GM12878 (cell line): ENCODE measurements at regions not wholly inside any gene's neighbourhood (a gene's known extent, or its start where the extent isn't known, plus 50 kb on each side); places are given as distances from the start of the nearest gene placed in this dataset.

Source experiments
- ATAC-seq: fragments of 200-7000 bp; cut with Tn5 transposase; 3 replicates; pipeline ENCODE4 v1.9.1; 2020; ENCODE audit warnings: mild to moderate bottlenecking, moderate library complexity
- BruUV-seq: library from RNA; stranded (reverse); fragments of 400-500 nt; replicated peaks from 2 replicates; lab custom pipeline; 2021; lab: Mats Ljungman, UMichigan
- CTCF ChIA-PET: fragments of 300-600 bp; sonication (Branson Sonifier 250); formaldehyde crosslinking; extraction: SDS; loops from one replicate; lab custom pipeline; 2021; ENCODE audit warnings: inconsistent platforms; lab: Yijun Ruan, JAX
- POLR2A ChIA-PET: fragments of 350-600 bp; formaldehyde crosslinking; extraction: SDS; loops from one replicate; lab custom pipeline; 2021; ENCODE audit warnings: inconsistent platforms; lab: Charles Lee
- RAD21 ChIA-PET: fragments of 300-600 bp; sonication (Branson Sonifier 250); formaldehyde crosslinking; loops from one replicate; lab custom pipeline; 2023; ENCODE audit warnings: antibody characterized with exemption; ENCODE audit not compliant: unreplicated experiment; lab: Charles Lee
- SMC1A ChIA-PET: fragments of 300-600 bp; sonication (Branson Sonifier 250); formaldehyde crosslinking; loops from one replicate; lab custom pipeline; 2023; ENCODE audit not compliant: unreplicated experiment, uncharacterized antibody; lab: Charles Lee
- DNase-seq: peaks from one replicate; pipeline ENCODE4 v3.0.0-alpha.2; 2011; ENCODE audit warnings: low read depth, low spot score
- FAIRE-seq: peaks from 3 replicates; lab custom pipeline; 2011; peaks lifted over from hg19 to GRCh38; lab: Jason Lieb, UNC
- H2AFZ ChIP-seq: 2 replicates; pipeline ENCODE4 v1.6.0; 2011; ENCODE audit warnings: low read depth, low read length, control low read depth; ENCODE audit not compliant: control insufficient read depth
- H3K27ac ChIP-seq: 2 replicates; pipeline ENCODE4 v1.5.1; 2011; ENCODE audit warnings: control low read depth; ENCODE audit not compliant: control insufficient read depth, insufficient read depth
- H3K27me3 ChIP-seq, 2 experiments: replicated peaks in 1 of 2; 2 replicates each; pipeline versions ENCODE4 v1.6.0 to v1.6.1; 2011; ENCODE audit warnings: low read length in 1 of 2; ENCODE audit not compliant: control insufficient read depth in 2 of 2, insufficient read depth in 2 of 2
- H3K36me3 ChIP-seq, 2 experiments: 2 replicates each; pipeline ENCODE4 v1.5.1; 2011; ENCODE audit warnings: low read length in 1 of 2; ENCODE audit not compliant: control insufficient read depth in 2 of 2, insufficient read depth in 2 of 2
- H3K4me1 ChIP-seq: 2 replicates; pipeline ENCODE4 v1.6.1; 2011; ENCODE audit warnings: mild to moderate bottlenecking, low read length, moderate library complexity, mixed read lengths; ENCODE audit not compliant: control insufficient read depth, insufficient read depth
- H3K4me2 ChIP-seq: 2 replicates; pipeline ENCODE4 v1.6.0; 2011; ENCODE audit warnings: control low read depth; ENCODE audit not compliant: control insufficient read depth, insufficient read depth
- H3K4me3 ChIP-seq: fragments of 200-600 bp; sonication (generic); 2 replicates; pipeline ENCODE4 v1.5.1; 2016
- H3K79me2 ChIP-seq: 2 replicates; pipeline ENCODE4 v1.6.0; 2011; ENCODE audit warnings: low read length; ENCODE audit not compliant: control insufficient read depth, insufficient read depth
- H3K9ac ChIP-seq: 2 replicates; pipeline ENCODE4 v1.8.0; 2011; ENCODE audit warnings: low read length, control low read depth, mixed read lengths; ENCODE audit not compliant: control insufficient read depth, insufficient read depth
- H3K9me3 ChIP-seq: replicated peaks from 3 replicates; pipeline ENCODE4 v1.5.1; 2011; ENCODE audit warnings: mild to moderate bottlenecking, low read length; ENCODE audit not compliant: control insufficient read depth, insufficient read depth
- H4K20me1 ChIP-seq: 2 replicates; pipeline ENCODE4 v1.6.0; 2011; ENCODE audit not compliant: control insufficient read depth, insufficient read depth
- ASH2L ChIP-seq: fragments of 300-600, 200-600 bp; sonication (generic); IDR thresholded peaks from 2 replicates; pipeline ENCODE4 v1.6.1; 2017; ENCODE audit warnings: low read depth, mild to moderate bottlenecking, borderline replicate concordance
- ATF7 ChIP-seq: fragments of 450-650 bp; IDR thresholded peaks from 2 replicates; pipeline ENCODE4 v1.6.1; 2016; ENCODE audit warnings: low read depth, mild to moderate bottlenecking
- BCL3 ChIP-seq: IDR thresholded peaks from 2 replicates; pipeline ENCODE4 v1.6.1; 2011; ENCODE audit warnings: borderline replicate concordance, low read depth, mild to moderate bottlenecking, moderate library complexity, low read length; ENCODE audit not compliant: insufficient read depth, poor library complexity, severe bottlenecking
- BRCA1 ChIP-seq: IDR thresholded peaks from 2 replicates; pipeline ENCODE4 v1.6.1; 2011; ENCODE audit warnings: low read depth, low read length, improper control_type of control experiment
- ESRRA ChIP-seq: IDR thresholded peaks from 2 replicates; pipeline ENCODE4 v1.6.1; 2012; ENCODE audit warnings: mild to moderate bottlenecking, low read length, improper control_type of control experiment
- EZH2 ChIP-seq: IDR thresholded peaks from 2 replicates; pipeline ENCODE4 v1.6.1; 2012; ENCODE audit warnings: low read depth, mild to moderate bottlenecking, control low read depth, inconsistent platforms, low read length, borderline replicate concordance; ENCODE audit not compliant: control insufficient read depth
- JUNB ChIP-seq: IDR thresholded peaks from 2 replicates; pipeline ENCODE4 v1.6.1; 2016; ENCODE audit warnings: antibody characterized with exemption, mild to moderate bottlenecking
- JUND ChIP-seq: IDR thresholded peaks from 2 replicates; pipeline ENCODE4 v1.6.1; 2012; ENCODE audit warnings: low read depth, mild to moderate bottlenecking, low read length, improper control_type of control experiment, moderate library complexity
- MLLT1 ChIP-seq: fragments of 450-650 bp; IDR thresholded peaks from 2 replicates; pipeline ENCODE4 v1.6.1; 2016; ENCODE audit warnings: mild to moderate bottlenecking
- MYB ChIP-seq: fragments of 150-350 bp; IDR thresholded peaks from 2 replicates; pipeline ENCODE4 v1.6.1; 2014; ENCODE audit warnings: mild to moderate bottlenecking, low read depth, low read length, borderline replicate concordance
- PAX8 ChIP-seq: fragments of 450-650 bp; IDR thresholded peaks from 2 replicates; pipeline ENCODE4 v1.6.1; 2017; ENCODE audit warnings: mild to moderate bottlenecking, moderate library complexity
- SIX5 ChIP-seq: IDR thresholded peaks from 2 replicates; pipeline ENCODE4 v1.6.1; 2011; ENCODE audit warnings: mild to moderate bottlenecking, low read depth, low read length, moderate library complexity; ENCODE audit not compliant: severe bottlenecking
- SMAD5 ChIP-seq: IDR thresholded peaks from 2 replicates; pipeline ENCODE4 v1.6.1; 2016; ENCODE audit warnings: antibody characterized with exemption, low read depth
- TCF7 ChIP-seq: IDR thresholded peaks from 2 replicates; pipeline ENCODE4 v1.6.1; 2014; ENCODE audit warnings: antibody characterized with exemption, borderline replicate concordance
- WGBS: methylation state at CpG from one replicate; pipeline ENCODE4 v1.1.6; 2016; ENCODE audit warnings: low lambda C conversion rate; ENCODE audit not compliant: insufficient replicate concordance, insufficient coverage; ENCODE audit errors: missing lambda C conversion rate; 5-methylcytosine and 5-hydroxymethylcytosine counted together
- in situ Hi-C: fragments of 300-500 bp; cut with MboI; formaldehyde crosslinking; loops from 9 replicates; pipeline ENCODE4 v1.14.3; 2018; ENCODE audit warnings: mixed read lengths
- intact Hi-C: fragments of 100-400 bp; cut with micrococcal nuclease; formaldehyde crosslinking; loops from one replicate; pipeline ENCODE4 v1.14.2; 2022; ENCODE audit not compliant: unreplicated experiment
- TF ChIP-seq, protein P1 (sequence below): fragments of 450-650 bp; IDR thresholded peaks from 2 replicates; pipeline ENCODE4 v1.6.1; 2017; ENCODE audit warnings: mild to moderate bottlenecking, low read depth, inconsistent platforms; ENCODE audit not compliant: poor library complexity, severe bottlenecking
- TF ChIP-seq, protein P2 (sequence below): IDR thresholded peaks from 2 replicates; pipeline ENCODE4 v1.6.1; 2011; ENCODE audit warnings: low read depth, low read length, improper control_type of control experiment, borderline replicate concordance
- TF ChIP-seq, protein P3 (sequence below): fragments of 150-350 bp; IDR thresholded peaks from 2 replicates; pipeline ENCODE4 v1.6.1; 2014; ENCODE audit warnings: mild to moderate bottlenecking, low read depth, low read length
- TF ChIP-seq, protein P4 (sequence below): IDR thresholded peaks from 2 replicates; pipeline ENCODE4 v1.6.1; 2012; ENCODE audit warnings: low read depth, low read length, improper control_type of control experiment

- H3K9ac ChIP-seq = no peak overlapping the region
- H2AFZ ChIP-seq = no peak overlapping the region
- H3K4me2 ChIP-seq = no peak overlapping the region
- H3K4me3 ChIP-seq = no peak overlapping the region
- no peak overlapping the region for H3K27ac ChIP-seq
- ChIA-PET RAD21 (no interaction called here), POLR2A (no interaction called here), CTCF (no interaction called here), SMC1A (no interaction called here)
- H3K4me1 ChIP-seq = no peaks in the 10 kb centered on the region
- WGBS = 0% methylated on average over 1 of the region's 1 CpG
- no peaks in the 10 kb centered on the region for H3K36me3 ChIP-seq
- FAIRE-seq (no peak), DNase-seq (no peak), ATAC-seq (no peak)
- intact Hi-C loops (no loop called here), in situ Hi-C loops (no loop called here)
- no TSS peak for BruUV-seq
- H4K20me1 ChIP-seq = no peaks in the 10 kb centered on the region
- no peaks in the 10 kb centered on the region for H3K27me3 ChIP-seq
- no peaks in the 10 kb centered on the region for H3K79me2 ChIP-seq
- no peaks in the 10 kb centered on the region for H3K9me3 ChIP-seq
- TF ChIP-seq BCL3 (no peak), ASH2L (no peak), SMAD5 (no peak), JUNB (no peak), SIX5 (no peak), ESRRA (no peak), EZH2 (no peak), MYB (no peak), MLLT1 (no peak), JUND (no peak), TCF7 (no peak), BRCA1 (no peak), PAX8 (no peak), ATF7 (no peak)
- TF ChIP-seq, protein P1, sequence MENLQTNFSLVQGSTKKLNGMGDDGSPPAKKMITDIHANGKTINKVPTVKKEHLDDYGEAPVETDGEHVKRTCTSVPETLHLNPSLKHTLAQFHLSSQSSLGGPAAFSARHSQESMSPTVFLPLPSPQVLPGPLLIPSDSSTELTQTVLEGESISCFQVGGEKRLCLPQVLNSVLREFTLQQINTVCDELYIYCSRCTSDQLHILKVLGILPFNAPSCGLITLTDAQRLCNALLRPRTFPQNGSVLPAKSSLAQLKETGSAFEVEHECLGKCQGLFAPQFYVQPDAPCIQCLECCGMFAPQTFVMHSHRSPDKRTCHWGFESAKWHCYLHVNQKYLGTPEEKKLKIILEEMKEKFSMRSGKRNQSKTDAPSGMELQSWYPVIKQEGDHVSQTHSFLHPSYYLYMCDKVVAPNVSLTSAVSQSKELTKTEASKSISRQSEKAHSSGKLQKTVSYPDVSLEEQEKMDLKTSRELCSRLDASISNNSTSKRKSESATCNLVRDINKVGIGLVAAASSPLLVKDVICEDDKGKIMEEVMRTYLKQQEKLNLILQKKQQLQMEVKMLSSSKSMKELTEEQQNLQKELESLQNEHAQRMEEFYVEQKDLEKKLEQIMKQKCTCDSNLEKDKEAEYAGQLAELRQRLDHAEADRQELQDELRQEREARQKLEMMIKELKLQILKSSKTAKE = no peak
- TF ChIP-seq, protein P2, sequence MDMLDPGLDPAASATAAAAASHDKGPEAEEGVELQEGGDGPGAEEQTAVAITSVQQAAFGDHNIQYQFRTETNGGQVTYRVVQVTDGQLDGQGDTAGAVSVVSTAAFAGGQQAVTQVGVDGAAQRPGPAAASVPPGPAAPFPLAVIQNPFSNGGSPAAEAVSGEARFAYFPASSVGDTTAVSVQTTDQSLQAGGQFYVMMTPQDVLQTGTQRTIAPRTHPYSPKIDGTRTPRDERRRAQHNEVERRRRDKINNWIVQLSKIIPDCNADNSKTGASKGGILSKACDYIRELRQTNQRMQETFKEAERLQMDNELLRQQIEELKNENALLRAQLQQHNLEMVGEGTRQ = no peak
- TF ChIP-seq, protein P3, sequence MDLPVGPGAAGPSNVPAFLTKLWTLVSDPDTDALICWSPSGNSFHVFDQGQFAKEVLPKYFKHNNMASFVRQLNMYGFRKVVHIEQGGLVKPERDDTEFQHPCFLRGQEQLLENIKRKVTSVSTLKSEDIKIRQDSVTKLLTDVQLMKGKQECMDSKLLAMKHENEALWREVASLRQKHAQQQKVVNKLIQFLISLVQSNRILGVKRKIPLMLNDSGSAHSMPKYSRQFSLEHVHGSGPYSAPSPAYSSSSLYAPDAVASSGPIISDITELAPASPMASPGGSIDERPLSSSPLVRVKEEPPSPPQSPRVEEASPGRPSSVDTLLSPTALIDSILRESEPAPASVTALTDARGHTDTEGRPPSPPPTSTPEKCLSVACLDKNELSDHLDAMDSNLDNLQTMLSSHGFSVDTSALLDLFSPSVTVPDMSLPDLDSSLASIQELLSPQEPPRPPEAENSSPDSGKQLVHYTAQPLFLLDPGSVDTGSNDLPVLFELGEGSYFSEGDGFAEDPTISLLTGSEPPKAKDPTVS = no peak
- TF ChIP-seq, protein P4, sequence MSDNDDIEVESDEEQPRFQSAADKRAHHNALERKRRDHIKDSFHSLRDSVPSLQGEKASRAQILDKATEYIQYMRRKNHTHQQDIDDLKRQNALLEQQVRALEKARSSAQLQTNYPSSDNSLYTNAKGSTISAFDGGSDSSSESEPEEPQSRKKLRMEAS = no peak
Observed at GRCh38 chr9:73743826-73744225, 592.2 kb downstream of the ANXA1 start.
